Ascending aorta (tissue), 2 donors: ENCODE measurements at regions not wholly inside any gene's neighbourhood (a gene's known extent, or its start where the extent isn't known, plus 50 kb on each side); places are given as distances from the start of the nearest gene placed in this dataset.

Experiments
- DNase-seq, 2 donors: peaks; one replicate each; pipeline ENCODE4 v3.0.0-alpha.2; 2019; ENCODE audit warnings: low spot score in 2 of 2
- H3K27ac ChIP-seq, 2 donors: fragments of 200-600 bp; sonication (generic); one replicate each; pipeline ENCODE4 v1.5.1; 2016 to 2017; ENCODE audit warnings: mild to moderate bottlenecking in 1 of 2
- H3K27me3 ChIP-seq: fragments of 200-600 bp; sonication (generic); one replicate; pipeline ENCODE4 v1.5.1; 2017
- H3K36me3 ChIP-seq, 2 donors: fragments of 200-600 bp; sonication (generic); one replicate each; pipeline ENCODE4 v1.5.1; 2016
- H3K4me1 ChIP-seq, 2 donors: fragments of 200-600 bp; sonication (generic); one replicate each; pipeline ENCODE4 v1.5.1; 2016 to 2017; ENCODE audit warnings: mild to moderate bottlenecking in 1 of 2
- H3K4me3 ChIP-seq, 2 donors: fragments of 200-600 bp; sonication (generic); one replicate each; pipeline ENCODE4 v1.5.1; 2016 to 2017; ENCODE audit warnings: mild to moderate bottlenecking in 1 of 2
- H3K9me3 ChIP-seq, 2 donors: fragments of 200-600 bp; sonication (generic); one replicate each; pipeline ENCODE4 v1.5.1; 2016
- CTCF ChIP-seq, 3 experiments: fragments of 200-600 bp in 2 of 3; fragments of 450-650 bp in 1 of 3; sonication (generic) in 2 of 3; IDR thresholded peaks; one replicate each; pipeline ENCODE4 v1.5.1; 2016 to 2019; ENCODE audit warnings: antibody characterized with exemption in 3 of 3, mild to moderate bottlenecking in 1 of 3, moderate library complexity in 1 of 3
- intact Hi-C: fragments of 100-400 bp; cut with DNase I; formaldehyde crosslinking; loops from one replicate; pipeline ENCODE4 v1.15.1; 2023

- no peak for DNase-seq
- Histone ChIP-seq H3K27me3 (no peaks in the 10 kb centered on the region), H3K9me3 (no peaks in the 10 kb centered on the region), H3K4me1 (peaks cover 0 to 12% of the 10 kb centered on the region in 2 donors), H3K4me3 (no peak overlapping the region), H3K27ac (no peak overlapping the region), H3K36me3 (no peaks in the 10 kb centered on the region)
- intact Hi-C loops, result loop anchor here (5.0 kb wide), 4 partner anchors 97 to 238 kb away; no protein-coding TSS in a partner anchor
- no peak for TF ChIP-seq CTCF (IDR thresholded peaks at IDR 0.05)
Measured at GRCh38 chr6:108780784-108781183, 67.4 kb upstream of the ARMC2 start.

DNA sequence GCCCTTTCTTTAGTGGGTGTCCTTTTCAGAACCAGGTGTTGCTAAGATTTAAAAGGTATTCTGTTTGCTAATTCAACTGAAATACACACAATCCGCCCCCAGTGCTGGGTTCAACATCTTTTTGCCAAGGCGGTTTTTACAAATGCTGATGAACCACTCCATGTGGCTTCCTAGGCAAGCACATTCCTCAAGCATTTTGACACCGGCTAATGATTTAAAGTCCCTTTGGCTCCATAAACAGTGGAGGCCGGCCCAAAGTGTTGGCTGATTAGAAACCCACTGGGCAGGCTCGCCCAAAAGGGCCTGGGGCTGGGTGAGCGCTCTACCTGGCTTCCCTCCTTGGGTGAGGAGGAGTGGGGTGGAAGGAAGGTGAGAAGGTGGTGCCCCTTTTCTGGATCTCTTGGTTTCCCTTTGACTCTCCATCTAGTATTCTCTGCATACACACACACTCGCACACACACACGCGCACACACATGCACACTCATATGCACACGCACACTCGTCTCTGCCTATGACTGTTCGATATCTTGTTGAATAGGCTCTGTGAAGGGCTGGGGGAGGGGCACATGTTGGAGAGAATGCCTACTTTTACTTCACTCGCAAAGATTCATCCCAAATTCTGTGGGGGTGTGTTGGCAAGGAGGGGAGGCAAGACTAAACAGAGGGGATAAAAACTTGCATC is 66.7 kb upstream of the ARMC2 start:
- H3K27ac ChIP-seq, result peak overlapping the region in 1 of 2 donors; percentile 10
- H3K4me3 ChIP-seq, result peak overlapping the region; percentile 47 to 61
- no peak for TF ChIP-seq CTCF (IDR thresholded peaks at IDR 0.05)
- peaks cover 0 to 12% of the 10 kb centered on the region in 2 donors for H3K4me1 ChIP-seq
- H3K27me3 ChIP-seq, result no peaks in the 10 kb centered on the region
- no peaks in the 10 kb centered on the region for H3K9me3 ChIP-seq
- DNase-seq, result no peak
- H3K36me3 ChIP-seq, result no peaks in the 10 kb centered on the region
- intact Hi-C loops, result loop anchor here (1.0 to 5.0 kb wide), 7 partner anchors 53 to 291 kb away; no protein-coding TSS in a partner anchor

DNA sequence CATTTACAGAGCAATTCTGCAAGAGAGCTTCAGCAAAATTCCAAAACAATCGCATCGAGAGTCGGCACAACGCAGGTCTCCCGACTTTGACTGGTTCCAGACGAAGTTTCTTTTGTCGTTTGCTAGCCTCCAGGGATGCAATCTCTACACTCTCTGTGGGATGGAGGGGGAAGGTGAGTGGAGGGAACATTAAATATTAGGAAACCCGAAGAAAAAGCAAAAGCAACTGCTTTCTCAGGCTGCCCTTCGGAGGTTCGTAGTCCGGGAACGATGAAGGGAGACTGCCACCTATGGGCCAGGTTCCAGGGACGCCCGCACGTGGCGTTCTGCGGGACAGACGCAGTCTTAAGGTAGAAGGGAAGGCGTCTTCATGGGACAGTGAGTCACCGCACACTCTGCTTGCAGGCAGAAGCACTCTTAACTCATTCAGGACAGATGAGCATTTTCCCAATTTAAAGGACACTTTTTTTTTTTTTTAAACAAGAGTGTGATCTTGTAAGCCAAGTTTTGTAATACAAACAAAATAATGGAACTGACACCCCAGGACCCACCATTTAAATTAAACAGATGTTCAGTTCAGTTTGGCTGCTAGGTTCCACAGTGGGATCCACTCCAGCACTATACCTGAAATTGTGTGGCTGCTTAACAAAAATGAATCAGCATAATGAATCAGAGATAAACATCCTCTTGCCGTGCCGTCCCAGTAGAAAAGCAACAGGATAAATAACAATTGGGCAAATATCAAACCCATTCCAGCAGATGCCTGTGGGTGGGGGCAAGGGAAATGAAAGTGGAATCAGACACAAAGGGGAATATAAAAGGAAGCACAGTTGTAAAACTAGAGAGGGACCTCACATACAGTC is 65.8 kb upstream of the ARMC2 start:
- intact Hi-C loops, result loop anchor here (1.0 to 5.0 kb wide), 7 partner anchors 52 to 290 kb away; no protein-coding TSS in a partner anchor
- TF ChIP-seq CTCF (IDR thresholded peaks at IDR 0.05), result peak; percentile 66 to 79 (median 66)
- H3K27ac ChIP-seq, result peak overlapping the region in 1 of 2 donors; percentile 10
- H3K9me3 ChIP-seq, result no peaks in the 10 kb centered on the region
- H3K36me3 ChIP-seq, result no peaks in the 10 kb centered on the region
- H3K27me3 ChIP-seq, result no peaks in the 10 kb centered on the region
- peak; percentile 56 to 90 for DNase-seq
- peaks cover 0 to 12% of the 10 kb centered on the region in 2 donors for H3K4me1 ChIP-seq
- H3K4me3 ChIP-seq, result peak overlapping the region; percentile 47 to 61

DNA sequence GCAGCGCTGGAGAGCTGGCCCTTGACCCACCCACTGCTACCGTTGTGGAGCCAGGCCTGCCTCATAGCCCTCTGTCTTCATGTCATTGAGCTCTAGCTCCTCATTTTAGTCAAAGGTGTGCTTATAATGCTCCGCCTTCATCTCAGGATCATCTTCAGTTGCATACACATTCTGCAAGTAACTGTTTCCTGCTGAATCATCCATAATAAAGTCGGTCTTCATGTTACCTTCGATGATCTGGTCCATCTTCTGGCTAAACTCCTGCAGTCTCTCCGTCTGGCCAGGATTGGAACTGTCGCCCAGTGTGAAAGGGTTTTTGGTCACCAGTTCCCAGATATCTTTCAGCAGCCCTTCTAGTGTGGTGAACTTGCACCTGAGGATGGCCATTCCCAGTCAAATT is 62.6 kb upstream of the ARMC2 start:
- TF ChIP-seq CTCF (IDR thresholded peaks at IDR 0.05), result no peak
- Histone ChIP-seq H3K4me1 (peaks cover 0 to 12% of the 10 kb centered on the region in 2 donors), H3K4me3 (no peak overlapping the region), H3K36me3 (no peaks in the 10 kb centered on the region), H3K27me3 (no peaks in the 10 kb centered on the region), H3K27ac (no peak overlapping the region), H3K9me3 (no peaks in the 10 kb centered on the region)
- no peak for DNase-seq
- intact Hi-C loops, result no loop called here

DNA sequence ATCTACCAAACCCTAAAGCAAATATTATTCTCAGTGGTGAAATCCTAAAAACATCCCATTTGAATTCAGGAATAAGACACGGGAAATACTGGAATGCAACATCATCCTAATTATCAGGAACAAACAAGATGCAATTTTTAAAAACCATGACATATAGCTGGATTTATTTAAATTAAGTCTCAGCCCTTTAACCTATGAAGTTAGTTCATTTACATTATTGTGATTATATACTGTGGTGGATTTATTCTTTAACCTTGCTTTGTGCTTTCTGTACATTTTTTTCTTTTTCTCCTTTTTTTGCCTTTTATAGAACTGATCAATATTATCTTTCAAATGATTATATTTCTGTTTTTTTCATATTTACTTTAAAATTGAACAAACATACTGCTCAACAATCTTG is 59.8 kb upstream of the ARMC2 start:
- no peaks in the 10 kb centered on the region for H3K4me1 ChIP-seq
- no peaks in the 10 kb centered on the region for H3K9me3 ChIP-seq
- no peak overlapping the region for H3K27ac ChIP-seq
- H3K36me3 ChIP-seq, result no peaks in the 10 kb centered on the region
- DNase-seq, result no peak
- intact Hi-C loops, result no loop called here
- no peaks in the 10 kb centered on the region for H3K27me3 ChIP-seq
- no peak for TF ChIP-seq CTCF (IDR thresholded peaks at IDR 0.05)
- H3K4me3 ChIP-seq, result no peak overlapping the region
